HG03571 (cell line): ENCODE measurements at regions not wholly inside any gene's neighbourhood (a gene's known extent, or its start where the extent isn't known, plus 50 kb on each side); places are given as distances from the start of the nearest gene placed in this dataset.

Experiments used
- ATAC-seq: cut with Tn5 transposase; IDR thresholded peaks from one replicate; pipeline ENCODE4 v1.9.1; 2021; ENCODE audit not compliant: unreplicated experiment

GRCh38 chr2:18325118-18325517 lies 235.3 kb downstream of the RDH14 start:
- no peak for ATAC-seq

GRCh38 chr2:18319987-18320386 lies 240.5 kb downstream of the RDH14 start:
- ATAC-seq, result no peak

- no peak for ATAC-seq
These were observed 243.4 kb downstream of the RDH14 start for GRCh38 chr2:18317017-18317416.

- no peak for ATAC-seq
These were observed 247.6 kb downstream of the RDH14 start for GRCh38 chr2:18312818-18313217.

- ATAC-seq, result no peak
These were observed 248.8 kb downstream of the RDH14 start for GRCh38 chr2:18311420-18312195.

- ATAC-seq, result no peak
These were observed 250.8 kb downstream of the RDH14 start for GRCh38 chr2:18309627-18310026.

GRCh38 chr2:18309188-18309587 lies 251.3 kb downstream of the RDH14 start:
- no peak for ATAC-seq

GRCh38 chr2:18304849-18305248 lies 255.6 kb downstream of the RDH14 start:
- no peak for ATAC-seq

- no peak for ATAC-seq
These were observed 258.9 kb downstream of the RDH14 start for GRCh38 chr2:18301421-18302139.

- ATAC-seq, result no peak
These were observed 260.8 kb downstream of the RDH14 start for GRCh38 chr2:18299423-18300212.

- no peak for ATAC-seq
These were observed 262.9 kb downstream of the RDH14 start for GRCh38 chr2:18297534-18298058.

GRCh38 chr2:18290386-18290785 lies 270.1 kb downstream of the RDH14 start:
- ATAC-seq, result no peak

GRCh38 chr2:18286897-18287296 lies 273.6 kb downstream of the RDH14 start:
- ATAC-seq, result no peak

GRCh38 chr2:18284331-18284730 lies 276.1 kb downstream of the RDH14 start:
- ATAC-seq, result no peak

GRCh38 chr2:18282026-18282425 lies 278.4 kb downstream of the RDH14 start:
- no peak for ATAC-seq

- no peak for ATAC-seq
These were observed 283.8 kb downstream of the RDH14 start for GRCh38 chr2:18276583-18277075.

GRCh38 chr2:18273205-18273604 lies 287.2 kb downstream of the RDH14 start:
- no peak for ATAC-seq

GRCh38 chr2:18272148-18272494 lies 288.3 kb downstream of the RDH14 start:
- no peak for ATAC-seq

GRCh38 chr2:18271370-18272147 lies 288.9 kb downstream of the RDH14 start:
- no peak for ATAC-seq

- ATAC-seq, result no peak
These were observed 292.1 kb downstream of the RDH14 start for GRCh38 chr2:18268400-18268799.

- ATAC-seq, result no peak
These were observed 293.0 kb downstream of the RDH14 start for GRCh38 chr2:18267501-18267900.
